ENCODE measurements at regions not wholly inside any gene's neighbourhood (a gene's known extent, or its start where the extent isn't known, plus 50 kb on each side); places are given as distances from the start of the nearest gene placed in this dataset.

GRCh38 chr15:25492315-25492714, 53.5 kb upstream of the UBE3A start:
- H3K27ac ChIP-seq (ENCODE audit: poor library complexity, severe bottlenecking): no peak overlapping the region
- peaks cover 3% of the 10 kb centered on the region for H3K9me3 ChIP-seq (ENCODE audit: severe bottlenecking)
- no peak for TF ChIP-seq CTCF (IDR thresholded peaks at IDR 0.05; ENCODE audit: poor library complexity, severe bottlenecking)
- DNase-seq (ENCODE audit: low spot score) (no peak), ATAC-seq (ENCODE audit: low read depth) (no peak)
- no peaks in the 10 kb centered on the region for H3K27me3 ChIP-seq (ENCODE audit: insufficient read depth, poor library complexity, severe bottlenecking)
- no peaks in the 10 kb centered on the region for H3K36me3 ChIP-seq (ENCODE audit: low read depth)
- H3K4me3 ChIP-seq (ENCODE audit: severe bottlenecking): no peak overlapping the region
- no peaks in the 10 kb centered on the region for H3K4me1 ChIP-seq (ENCODE audit: insufficient read depth, poor library complexity, severe bottlenecking)

Data from RWPE2 (cell line).